ENCODE measurements at regions not wholly inside any gene's neighbourhood (a gene's known extent, or its start where the extent isn't known, plus 50 kb on each side); places are given as distances from the start of the nearest gene placed in this dataset.

DNA sequence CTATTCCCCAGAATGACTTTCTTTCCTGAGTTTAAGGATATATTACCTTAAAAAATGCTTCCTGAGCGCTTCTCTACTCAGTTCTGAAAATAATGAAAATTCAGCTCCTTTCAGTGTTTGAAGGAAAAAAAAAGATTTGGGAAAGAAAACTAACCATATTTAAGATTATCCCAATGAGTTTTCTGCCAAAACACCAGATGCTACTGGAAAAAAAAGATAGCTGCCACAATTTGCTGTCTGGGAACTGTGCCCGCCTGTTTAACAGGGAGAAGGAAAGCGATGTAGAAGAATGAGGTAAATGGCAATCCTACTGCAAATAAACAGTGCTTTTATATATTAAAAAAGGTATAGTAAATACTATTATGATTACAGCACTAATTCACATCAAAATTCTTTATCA lies 367.6 kb upstream of the PRICKLE1 start:
- Histone ChIP-seq H3K27ac (ENCODE audit: low read length) (no peak overlapping the region), H2AFZ (ENCODE audit: low read depth, low read length) (no peak overlapping the region), H3K27me3 (ENCODE audit: insufficient read depth, low read depth, low read length) (no peaks in the 10 kb centered on the region), H3K9me3 (ENCODE audit: low read length) (no peaks in the 10 kb centered on the region), H3F3A (ENCODE audit: insufficient read depth, low read length, poor library complexity, severe bottlenecking) (no peaks in the 10 kb centered on the region), H4K20me1 (ENCODE audit: insufficient read depth) (no peaks in the 10 kb centered on the region), H3K9me2 (ENCODE audit: insufficient read depth, low read length) (no peaks in the 10 kb centered on the region), H3K4me2 (ENCODE audit: low read length) (no peak overlapping the region), H3K36me3 (ENCODE audit: insufficient read depth, low read length) (no peaks in the 10 kb centered on the region), H3K4me3 (ENCODE audit: low read length) (no peak overlapping the region), H3K9ac (ENCODE audit: low read length) (no peak overlapping the region), H3K79me2 (replicated peaks; ENCODE audit: insufficient read depth, low read length) (no peaks in the 10 kb centered on the region)
- no peak for TF ChIP-seq MXI1 (conservative IDR thresholded peaks at IDR 0.05; ENCODE audit: poor library complexity, severe bottlenecking)
- no peak for TF ChIP-seq EZH2 (IDR thresholded peaks at IDR 0.05; ENCODE audit: borderline replicate concordance, insufficient read depth, low read length, poor library complexity, severe bottlenecking)
- TF ChIP-seq RAD21 (conservative IDR thresholded peaks at IDR 0.05), result no peak
- TF ChIP-seq TAF1 (IDR thresholded peaks at IDR 0.05; ENCODE audit: low read depth), result no peak

DNA sequence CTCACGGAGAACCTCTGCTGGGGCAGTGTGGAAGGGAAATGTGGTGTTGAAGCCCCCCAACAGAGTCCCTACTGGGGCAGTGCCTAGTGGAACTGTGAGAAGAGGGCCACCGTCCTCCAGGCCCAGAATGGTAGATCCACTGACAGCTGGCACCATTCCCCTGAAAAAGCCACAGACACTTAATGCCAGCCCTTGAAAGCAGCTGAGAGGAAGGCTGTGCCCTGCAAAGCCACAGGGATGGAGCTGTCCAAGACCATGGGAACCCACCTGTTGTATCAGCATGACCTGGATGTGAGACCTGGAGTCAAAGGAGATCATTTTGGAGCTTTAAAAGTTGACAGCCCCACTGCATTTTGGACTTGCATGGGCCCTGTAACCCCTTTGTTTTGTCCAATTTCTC lies 363.5 kb upstream of the PRICKLE1 start:
- TF ChIP-seq, protein P1, sequence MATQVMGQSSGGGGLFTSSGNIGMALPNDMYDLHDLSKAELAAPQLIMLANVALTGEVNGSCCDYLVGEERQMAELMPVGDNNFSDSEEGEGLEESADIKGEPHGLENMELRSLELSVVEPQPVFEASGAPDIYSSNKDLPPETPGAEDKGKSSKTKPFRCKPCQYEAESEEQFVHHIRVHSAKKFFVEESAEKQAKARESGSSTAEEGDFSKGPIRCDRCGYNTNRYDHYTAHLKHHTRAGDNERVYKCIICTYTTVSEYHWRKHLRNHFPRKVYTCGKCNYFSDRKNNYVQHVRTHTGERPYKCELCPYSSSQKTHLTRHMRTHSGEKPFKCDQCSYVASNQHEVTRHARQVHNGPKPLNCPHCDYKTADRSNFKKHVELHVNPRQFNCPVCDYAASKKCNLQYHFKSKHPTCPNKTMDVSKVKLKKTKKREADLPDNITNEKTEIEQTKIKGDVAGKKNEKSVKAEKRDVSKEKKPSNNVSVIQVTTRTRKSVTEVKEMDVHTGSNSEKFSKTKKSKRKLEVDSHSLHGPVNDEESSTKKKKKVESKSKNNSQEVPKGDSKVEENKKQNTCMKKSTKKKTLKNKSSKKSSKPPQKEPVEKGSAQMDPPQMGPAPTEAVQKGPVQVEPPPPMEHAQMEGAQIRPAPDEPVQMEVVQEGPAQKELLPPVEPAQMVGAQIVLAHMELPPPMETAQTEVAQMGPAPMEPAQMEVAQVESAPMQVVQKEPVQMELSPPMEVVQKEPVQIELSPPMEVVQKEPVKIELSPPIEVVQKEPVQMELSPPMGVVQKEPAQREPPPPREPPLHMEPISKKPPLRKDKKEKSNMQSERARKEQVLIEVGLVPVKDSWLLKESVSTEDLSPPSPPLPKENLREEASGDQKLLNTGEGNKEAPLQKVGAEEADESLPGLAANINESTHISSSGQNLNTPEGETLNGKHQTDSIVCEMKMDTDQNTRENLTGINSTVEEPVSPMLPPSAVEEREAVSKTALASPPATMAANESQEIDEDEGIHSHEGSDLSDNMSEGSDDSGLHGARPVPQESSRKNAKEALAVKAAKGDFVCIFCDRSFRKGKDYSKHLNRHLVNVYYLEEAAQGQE (IDR thresholded peaks at IDR 0.05; ENCODE audit: borderline replicate concordance), result no peak
- no peak for TF ChIP-seq RAD21 (conservative IDR thresholded peaks at IDR 0.05)
- TF ChIP-seq TAF1 (IDR thresholded peaks at IDR 0.05; ENCODE audit: low read depth), result no peak
- TF ChIP-seq, protein P2, sequence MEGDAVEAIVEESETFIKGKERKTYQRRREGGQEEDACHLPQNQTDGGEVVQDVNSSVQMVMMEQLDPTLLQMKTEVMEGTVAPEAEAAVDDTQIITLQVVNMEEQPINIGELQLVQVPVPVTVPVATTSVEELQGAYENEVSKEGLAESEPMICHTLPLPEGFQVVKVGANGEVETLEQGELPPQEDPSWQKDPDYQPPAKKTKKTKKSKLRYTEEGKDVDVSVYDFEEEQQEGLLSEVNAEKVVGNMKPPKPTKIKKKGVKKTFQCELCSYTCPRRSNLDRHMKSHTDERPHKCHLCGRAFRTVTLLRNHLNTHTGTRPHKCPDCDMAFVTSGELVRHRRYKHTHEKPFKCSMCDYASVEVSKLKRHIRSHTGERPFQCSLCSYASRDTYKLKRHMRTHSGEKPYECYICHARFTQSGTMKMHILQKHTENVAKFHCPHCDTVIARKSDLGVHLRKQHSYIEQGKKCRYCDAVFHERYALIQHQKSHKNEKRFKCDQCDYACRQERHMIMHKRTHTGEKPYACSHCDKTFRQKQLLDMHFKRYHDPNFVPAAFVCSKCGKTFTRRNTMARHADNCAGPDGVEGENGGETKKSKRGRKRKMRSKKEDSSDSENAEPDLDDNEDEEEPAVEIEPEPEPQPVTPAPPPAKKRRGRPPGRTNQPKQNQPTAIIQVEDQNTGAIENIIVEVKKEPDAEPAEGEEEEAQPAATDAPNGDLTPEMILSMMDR (IDR thresholded peaks at IDR 0.05; ENCODE audit: poor library complexity, severe bottlenecking), result no peak
- no peak for TF ChIP-seq EZH2 (IDR thresholded peaks at IDR 0.05; ENCODE audit: borderline replicate concordance, insufficient read depth, low read length, poor library complexity, severe bottlenecking)
- TF ChIP-seq POLR2AphosphoS5 (IDR thresholded peaks at IDR 0.05), result no peak
- TF ChIP-seq MXI1 (conservative IDR thresholded peaks at IDR 0.05; ENCODE audit: poor library complexity, severe bottlenecking), result no peak
- TF ChIP-seq SMC3 (conservative IDR thresholded peaks at IDR 0.05; ENCODE audit: poor library complexity), result no peak
- TF ChIP-seq EP300 (conservative IDR thresholded peaks at IDR 0.05; ENCODE audit: poor library complexity, severe bottlenecking), result no peak
- Histone ChIP-seq H3K9me2 (ENCODE audit: insufficient read depth, low read length) (no peaks in the 10 kb centered on the region), H3K27ac (ENCODE audit: low read length) (no peak overlapping the region), H3K36me3 (ENCODE audit: insufficient read depth, low read length) (no peaks in the 10 kb centered on the region), H2AFZ (ENCODE audit: low read depth, low read length) (no peak overlapping the region), H3K27me3 (ENCODE audit: insufficient read depth, low read depth, low read length) (no peaks in the 10 kb centered on the region), H3F3A (ENCODE audit: insufficient read depth, low read length, poor library complexity, severe bottlenecking) (no peaks in the 10 kb centered on the region), H3K9me3 (ENCODE audit: low read length) (no peaks in the 10 kb centered on the region), H3K9ac (ENCODE audit: low read length) (no peak overlapping the region), H3K4me3 (ENCODE audit: low read length) (no peak overlapping the region), H3K79me2 (replicated peaks; ENCODE audit: insufficient read depth, low read length) (no peaks in the 10 kb centered on the region), H4K20me1 (ENCODE audit: insufficient read depth) (no peaks in the 10 kb centered on the region), H3K4me2 (ENCODE audit: low read length) (no peak overlapping the region)
